ENCODE measurements at regions not wholly inside any gene's neighbourhood (a gene's known extent, or its start where the extent isn't known, plus 50 kb on each side); places are given as distances from the start of the nearest gene placed in this dataset.

GRCh38 chr1:47618830-47619229 is 181.0 kb downstream of the FOXD2 start (continued):
- TF ChIP-seq ASH2L (IDR thresholded peaks at IDR 0.05; ENCODE audit: low read length): no peak
- TF ChIP-seq BCL11A (IDR thresholded peaks at IDR 0.05; ENCODE audit: low read depth in 2 of 2, low read length in 2 of 2): no peak
- no peak for TF ChIP-seq POLR2A (IDR thresholded peaks at IDR 0.05; ENCODE audit: control extremely low read depth in 1 of 2, low read depth in 2 of 2, low read length in 2 of 2)
- no peak for TF ChIP-seq KDM4A (IDR thresholded peaks at IDR 0.05; ENCODE audit: low read depth, low read length, severe bottlenecking)

Data from H1 (cell line).